Activated T-helper 17 cell treated with anti-CD3 and anti-CD28 coated beads, Interleukin-2, amount 50 U/mL, for 72 hours (primary cell): ENCODE measurements at regions not wholly inside any gene's neighbourhood (a gene's known extent, or its start where the extent isn't known, plus 50 kb on each side); places are given as distances from the start of the nearest gene placed in this dataset.
"Not testable (repeated sequence)": the region's sequence is repeated elsewhere in the genome, so short reads cannot be mapped to it uniquely, and the experiment has no call there.

Experiments
- ATAC-seq: fragments of 150-1000 bp; cut with Tn5 transposase; replicated peaks from 2 replicates; pipeline ENCODE4 v1.10.0; 2021; ENCODE audit warnings: mild to moderate bottlenecking, moderate library complexity
- H3K27ac Mint-ChIP-seq: one replicate; pipeline ENCODE4 v1.8.0; 2022; ENCODE audit warnings: mixed read lengths
- H3K27me3 Mint-ChIP-seq: one replicate; pipeline ENCODE4 v1.8.0; 2022; ENCODE audit warnings: mixed read lengths
- H3K36me3 Mint-ChIP-seq: one replicate; pipeline ENCODE4 v1.8.0; 2022; ENCODE audit warnings: low read depth, mild to moderate bottlenecking, mixed read lengths
- H3K4me1 Mint-ChIP-seq: one replicate; pipeline ENCODE4 v1.8.0; 2022; ENCODE audit warnings: mixed read lengths
- H3K4me3 Mint-ChIP-seq: one replicate; pipeline ENCODE4 v1.8.0; 2022; ENCODE audit warnings: mild to moderate bottlenecking, mixed read lengths
- H3K9me3 Mint-ChIP-seq: one replicate; pipeline ENCODE4 v1.8.0; 2022; ENCODE audit warnings: mixed read lengths

DNA sequence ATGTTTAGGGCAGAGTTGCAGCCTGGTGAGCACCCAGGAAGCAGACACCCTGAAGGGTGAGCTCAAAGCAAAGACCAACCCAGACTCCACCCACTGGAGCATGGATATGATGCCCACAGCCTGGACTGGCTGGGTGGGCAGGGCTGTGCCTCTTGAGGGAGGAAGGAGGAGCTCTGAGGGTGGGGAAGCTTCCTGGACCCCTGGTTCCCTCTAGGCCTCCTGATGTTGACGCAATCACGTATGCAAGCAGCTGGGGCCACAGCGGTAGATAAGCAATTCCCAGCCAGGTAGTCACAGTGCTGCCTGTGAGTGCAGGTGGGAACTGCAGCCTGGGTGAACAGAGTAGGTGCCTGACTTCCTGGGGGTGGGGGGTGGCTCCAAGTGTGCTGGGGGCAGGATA lies 271.5 kb downstream of the CDK5RAP2 start:
- H3K4me1 Mint-ChIP-seq: no peaks in the 10 kb centered on the region
- no peak overlapping the region for H3K27ac Mint-ChIP-seq
- peaks cover 8% of the 10 kb centered on the region for H3K27me3 Mint-ChIP-seq
- no peak overlapping the region for H3K4me3 Mint-ChIP-seq
- no peaks in the 10 kb centered on the region for H3K9me3 Mint-ChIP-seq
- H3K36me3 Mint-ChIP-seq: no peaks in the 10 kb centered on the region
- ATAC-seq: no peak

GRCh38 chr9:120307599-120307998 lies 272.4 kb downstream of the CDK5RAP2 start:
- H3K27ac Mint-ChIP-seq: no peak overlapping the region
- H3K27me3 Mint-ChIP-seq: peaks cover 8% of the 10 kb centered on the region
- ATAC-seq: no peak
- no peaks in the 10 kb centered on the region for H3K9me3 Mint-ChIP-seq
- no peaks in the 10 kb centered on the region for H3K4me1 Mint-ChIP-seq
- H3K4me3 Mint-ChIP-seq: no peak overlapping the region
- H3K36me3 Mint-ChIP-seq: no peaks in the 10 kb centered on the region

DNA sequence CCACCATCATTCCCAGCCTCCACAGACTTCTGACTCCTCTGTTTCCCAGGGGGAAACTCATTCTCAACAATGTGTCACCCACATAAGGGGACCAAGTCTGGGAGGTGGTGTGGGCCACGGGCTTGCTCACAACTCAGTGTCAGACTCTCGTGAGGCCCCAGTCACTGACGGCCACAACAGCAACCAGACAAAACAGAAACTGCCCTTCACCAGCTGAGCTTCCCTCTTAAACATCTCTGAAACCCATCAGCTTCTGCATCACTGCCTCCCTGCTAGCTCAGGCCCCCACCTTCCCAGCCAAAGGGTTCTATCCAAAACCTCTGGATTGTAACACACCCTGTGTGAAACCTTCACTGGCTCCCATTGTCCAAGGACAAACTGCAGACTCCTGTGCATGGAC lies 273.4 kb downstream of the CDK5RAP2 start:
- Mint-ChIP-seq H3K36me3 (no peaks in the 10 kb centered on the region), H3K27me3 (peaks cover 8% of the 10 kb centered on the region)

DNA sequence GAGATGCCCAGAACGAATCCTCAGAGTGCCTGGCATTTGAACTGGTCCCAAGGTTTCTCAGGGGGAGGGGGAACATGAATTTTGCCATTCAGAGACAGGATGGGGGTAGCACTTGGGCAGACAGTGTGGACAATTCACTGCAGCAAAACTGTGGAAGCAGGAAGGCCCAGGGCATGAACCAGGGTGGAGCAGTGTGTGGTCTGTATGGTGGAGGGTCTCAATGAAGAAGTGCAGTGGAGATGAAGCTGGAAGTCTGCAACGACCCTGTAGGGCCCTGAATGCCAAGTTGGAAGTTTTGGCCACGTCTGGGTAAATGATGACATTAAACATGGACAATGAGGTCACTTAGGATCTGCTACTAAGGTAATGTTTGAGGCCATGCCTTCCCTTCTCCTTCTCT lies 273.9 kb downstream of the CDK5RAP2 start:
- Mint-ChIP-seq H3K4me3 (no peak overlapping the region), H3K36me3 (no peaks in the 10 kb centered on the region), H3K27ac (no peak overlapping the region), H3K9me3 (no peaks in the 10 kb centered on the region), H3K4me1 (no peaks in the 10 kb centered on the region), H3K27me3 (peaks cover 8% of the 10 kb centered on the region)
- ATAC-seq: no peak

More for the DNA sequence above, 273.4 kb downstream of the CDK5RAP2 start:
- no peak for ATAC-seq
- H3K4me1 Mint-ChIP-seq: no peaks in the 10 kb centered on the region
- H3K27ac Mint-ChIP-seq: no peak overlapping the region
- no peaks in the 10 kb centered on the region for H3K9me3 Mint-ChIP-seq
- no peak overlapping the region for H3K4me3 Mint-ChIP-seq

GRCh38 chr9:120304896-120305295 lies 275.1 kb downstream of the CDK5RAP2 start:
- H3K36me3 Mint-ChIP-seq: not testable (repeated sequence)

GRCh38 chr9:120303519-120303918 lies 276.4 kb downstream of the CDK5RAP2 start:
- Mint-ChIP-seq H3K27me3 (peaks cover 13% of the 10 kb centered on the region), H3K4me1 (no peaks in the 10 kb centered on the region), H3K27ac (no peak overlapping the region), H3K4me3 (no peak overlapping the region), H3K9me3 (no peaks in the 10 kb centered on the region), H3K36me3 (no peaks in the 10 kb centered on the region)
- peak; percentile 9 for ATAC-seq

More at GRCh38 chr9:120304896-120305295, 275.1 kb downstream of the CDK5RAP2 start:
- peaks cover 12% of the 10 kb centered on the region for H3K27me3 Mint-ChIP-seq
- not testable (repeated sequence) for H3K9me3 Mint-ChIP-seq, H3K4me3 Mint-ChIP-seq, H3K4me1 Mint-ChIP-seq, ATAC-seq, H3K27ac Mint-ChIP-seq

- no peak overlapping the region for H3K27ac Mint-ChIP-seq
- no peaks in the 10 kb centered on the region for H3K36me3 Mint-ChIP-seq
- no peaks in the 10 kb centered on the region for H3K9me3 Mint-ChIP-seq
- peaks cover 13% of the 10 kb centered on the region for H3K27me3 Mint-ChIP-seq
- H3K4me3 Mint-ChIP-seq: no peak overlapping the region
- no peak for ATAC-seq
- H3K4me1 Mint-ChIP-seq: no peaks in the 10 kb centered on the region
Measured at GRCh38 chr9:120299785-120300184, 280.2 kb downstream of the CDK5RAP2 start.

DNA sequence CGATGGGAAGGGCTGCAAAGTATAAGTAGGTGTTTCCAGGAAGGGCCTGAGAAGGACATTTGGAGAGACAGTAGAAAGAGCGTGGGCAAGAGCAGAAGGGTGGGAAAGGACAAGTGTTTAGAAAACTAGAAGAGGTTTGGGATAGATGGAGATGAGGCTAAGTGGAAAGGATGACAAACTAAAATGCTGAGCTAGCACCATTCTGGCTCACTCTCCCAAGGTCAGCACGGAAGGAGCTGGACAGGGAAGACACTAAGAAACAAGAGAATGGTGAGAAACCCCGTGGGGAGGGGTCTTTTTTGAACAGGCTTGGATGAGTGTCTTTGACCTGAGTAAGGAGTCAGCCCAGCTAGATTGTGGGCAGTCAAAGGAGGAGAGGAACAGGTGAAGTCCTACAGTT lies 286.0 kb downstream of the CDK5RAP2 start:
- no peaks in the 10 kb centered on the region for H3K4me1 Mint-ChIP-seq
- no peak for ATAC-seq
- H3K9me3 Mint-ChIP-seq: no peaks in the 10 kb centered on the region
- H3K27me3 Mint-ChIP-seq: peaks cover 8% of the 10 kb centered on the region
- H3K36me3 Mint-ChIP-seq: no peaks in the 10 kb centered on the region
- H3K4me3 Mint-ChIP-seq: no peak overlapping the region
- H3K27ac Mint-ChIP-seq: no peak overlapping the region

GRCh38 chr9:120292606-120293005 lies 287.4 kb downstream of the CDK5RAP2 start:
- Mint-ChIP-seq H3K4me1 (no peaks in the 10 kb centered on the region), H3K27ac (no peak overlapping the region), H3K27me3 (peaks cover 8% of the 10 kb centered on the region), H3K9me3 (no peaks in the 10 kb centered on the region), H3K36me3 (no peaks in the 10 kb centered on the region), H3K4me3 (no peak overlapping the region)
- no peak for ATAC-seq

GRCh38 chr9:120291050-120291449 lies 288.9 kb downstream of the CDK5RAP2 start:
- Mint-ChIP-seq H3K36me3 (no peaks in the 10 kb centered on the region), H3K27me3 (peaks cover 2% of the 10 kb centered on the region), H3K4me3 (no peak overlapping the region), H3K9me3 (no peaks in the 10 kb centered on the region), H3K4me1 (no peaks in the 10 kb centered on the region), H3K27ac (no peak overlapping the region)
- ATAC-seq: no peak

GRCh38 chr9:120289990-120290975 lies 289.7 kb downstream of the CDK5RAP2 start:
- Mint-ChIP-seq H3K36me3 (no peaks in the 10 kb centered on the region), H3K4me1 (no peaks in the 10 kb centered on the region), H3K4me3 (no peak overlapping the region), H3K9me3 (no peaks in the 10 kb centered on the region), H3K27me3 (no peaks in the 10 kb centered on the region), H3K27ac (no peak overlapping the region)
- no peak for ATAC-seq

DNA sequence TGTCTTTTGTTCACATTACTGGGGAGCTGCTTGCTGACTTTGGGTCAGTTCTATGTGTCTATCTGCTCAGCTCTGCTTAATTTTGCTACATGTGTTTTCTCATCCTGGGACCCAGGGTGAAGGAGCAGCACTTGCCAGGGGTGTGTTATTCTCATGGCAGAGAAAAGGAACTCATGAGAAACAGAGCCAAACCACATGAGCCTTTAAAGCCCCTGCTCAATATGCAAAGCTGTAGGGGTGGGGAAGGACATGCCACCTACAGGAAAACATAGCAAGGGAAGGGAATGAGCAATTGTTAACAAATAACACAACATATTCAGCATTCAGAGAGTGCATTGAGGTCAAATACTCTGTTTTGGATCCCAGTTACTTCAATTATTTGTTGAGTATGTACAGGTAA lies 290.9 kb downstream of the CDK5RAP2 start:
- Mint-ChIP-seq H3K36me3 (no peaks in the 10 kb centered on the region), H3K27ac (no peak overlapping the region), H3K4me3 (no peak overlapping the region), H3K4me1 (no peaks in the 10 kb centered on the region), H3K9me3 (no peaks in the 10 kb centered on the region), H3K27me3 (peaks cover 4% of the 10 kb centered on the region)
- ATAC-seq: no peak

DNA sequence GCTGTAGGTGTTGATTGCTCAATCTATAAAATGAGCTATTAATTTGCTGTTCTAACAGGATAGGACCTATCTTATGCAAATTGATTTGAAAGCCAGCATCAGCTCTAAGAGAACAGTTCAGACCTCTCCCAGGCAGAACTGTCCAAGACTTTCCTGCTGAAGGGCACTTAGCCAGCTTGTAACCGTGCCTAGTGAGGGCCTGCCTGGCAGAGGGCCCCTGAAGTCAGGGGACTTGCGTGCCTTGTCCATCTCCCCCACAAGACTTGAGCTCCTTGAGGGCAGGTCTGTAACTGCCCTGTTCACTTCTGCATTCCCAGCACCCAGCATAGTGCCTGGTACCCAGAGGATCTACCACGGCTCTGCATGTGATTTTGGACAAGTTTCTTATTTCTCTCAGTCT lies 293.4 kb downstream of the CDK5RAP2 start:
- no peaks in the 10 kb centered on the region for H3K36me3 Mint-ChIP-seq
- H3K9me3 Mint-ChIP-seq: no peaks in the 10 kb centered on the region
- no peaks in the 10 kb centered on the region for H3K4me1 Mint-ChIP-seq
- no peak overlapping the region for H3K27ac Mint-ChIP-seq
- H3K27me3 Mint-ChIP-seq: peaks cover 6% of the 10 kb centered on the region
- H3K4me3 Mint-ChIP-seq: no peak overlapping the region
- no peak for ATAC-seq

- peaks cover 9% of the 10 kb centered on the region for H3K27me3 Mint-ChIP-seq
Measured at GRCh38 chr9:120284821-120285220, 295.1 kb downstream of the CDK5RAP2 start.

GRCh38 chr9:120281665-120282064 lies 298.3 kb downstream of the CDK5RAP2 start:
- Mint-ChIP-seq H3K9me3 (peaks cover 3% of the 10 kb centered on the region), H3K36me3 (no peaks in the 10 kb centered on the region), H3K4me1 (no peaks in the 10 kb centered on the region), H3K4me3 (no peak overlapping the region), H3K27me3 (peaks cover 21% of the 10 kb centered on the region), H3K27ac (no peak overlapping the region)
- ATAC-seq: peak; percentile 51

More at GRCh38 chr9:120284821-120285220, 295.1 kb downstream of the CDK5RAP2 start:
- no peaks in the 10 kb centered on the region for H3K4me1 Mint-ChIP-seq
- peaks cover 3% of the 10 kb centered on the region for H3K9me3 Mint-ChIP-seq
- H3K4me3 Mint-ChIP-seq: no peak overlapping the region
- ATAC-seq: no peak
- no peaks in the 10 kb centered on the region for H3K36me3 Mint-ChIP-seq
- no peak overlapping the region for H3K27ac Mint-ChIP-seq
